Endothelial cell (in vitro differentiated cells): ENCODE measurements at regions not wholly inside any gene's neighbourhood (a gene's known extent, or its start where the extent isn't known, plus 50 kb on each side); places are given as distances from the start of the nearest gene placed in this dataset.
"Not testable (repeated sequence)": the region's sequence is repeated elsewhere in the genome, so short reads cannot be mapped to it uniquely, and the experiment has no call there.

ENCODE experiments used
- DNase-seq: peaks from one replicate; pipeline ENCODE4 v3.0.0; 2021; ENCODE audit warnings: low spot score
- H3K27ac Mint-ChIP-seq: one replicate; pipeline ENCODE4 v1.8.0; 2021; ENCODE audit warnings: mixed read lengths, inconsistent platforms; ENCODE audit not compliant: unreplicated experiment
- H3K27me3 Mint-ChIP-seq: one replicate; pipeline ENCODE4 v1.8.0; 2021; ENCODE audit warnings: mild to moderate bottlenecking, moderate library complexity, mixed read lengths, inconsistent platforms; ENCODE audit not compliant: unreplicated experiment
- H3K36me3 Mint-ChIP-seq: one replicate; pipeline ENCODE4 v1.8.0; 2021; ENCODE audit warnings: mild to moderate bottlenecking, low read depth, mixed read lengths, inconsistent platforms; ENCODE audit not compliant: unreplicated experiment
- H3K4me1 Mint-ChIP-seq: one replicate; pipeline ENCODE4 v1.8.0; 2021; ENCODE audit warnings: mild to moderate bottlenecking, mixed read lengths, inconsistent platforms; ENCODE audit not compliant: unreplicated experiment
- H3K4me3 Mint-ChIP-seq: one replicate; pipeline ENCODE4 v1.8.0; 2021; ENCODE audit warnings: mild to moderate bottlenecking, mixed read lengths, inconsistent platforms; ENCODE audit not compliant: unreplicated experiment
- H3K9me3 Mint-ChIP-seq: one replicate; pipeline ENCODE4 v1.8.0; 2021; ENCODE audit warnings: mixed read lengths, inconsistent platforms; ENCODE audit not compliant: unreplicated experiment
- CTCF ChIP-seq: fragments of 200-600 bp; sonication (generic); IDR thresholded peaks from one replicate; pipeline ENCODE4 v1.5.0; 2021; ENCODE audit warnings: antibody characterized with exemption; ENCODE audit not compliant: unreplicated experiment

- TF ChIP-seq CTCF: no peak
- Mint-ChIP-seq H3K36me3 (no peaks in the 10 kb centered on the region), H3K4me1 (peaks cover 4% of the 10 kb centered on the region)
Measured at GRCh38 chr11:46208803-46209202, 68.7 kb upstream of the CREB3L1 start.

GRCh38 chr11:46207270-46207669 lies 70.2 kb upstream of the CREB3L1 start:
- Mint-ChIP-seq H3K27me3 (peaks cover 5% of the 10 kb centered on the region), H3K4me3 (no peak overlapping the region), H3K4me1 (peaks cover 7% of the 10 kb centered on the region), H3K27ac (no peak overlapping the region), H3K36me3 (no peaks in the 10 kb centered on the region), H3K9me3 (no peaks in the 10 kb centered on the region)
- TF ChIP-seq CTCF: no peak
- DNase-seq: no peak

More at GRCh38 chr11:46208803-46209202, 68.7 kb upstream of the CREB3L1 start:
- H3K27me3 Mint-ChIP-seq: peaks cover 2% of the 10 kb centered on the region
- DNase-seq: no peak
- H3K9me3 Mint-ChIP-seq: no peaks in the 10 kb centered on the region
- H3K27ac Mint-ChIP-seq: no peak overlapping the region
- no peak overlapping the region for H3K4me3 Mint-ChIP-seq

GRCh38 chr11:46204415-46204814 lies 73.0 kb upstream of the CREB3L1 start:
- H3K4me3 Mint-ChIP-seq, H3K27me3 Mint-ChIP-seq, H3K9me3 Mint-ChIP-seq, DNase-seq, H3K27ac Mint-ChIP-seq, H3K4me1 Mint-ChIP-seq, H3K36me3 Mint-ChIP-seq: not testable (repeated sequence)

GRCh38 chr11:46203746-46204145 lies 73.7 kb upstream of the CREB3L1 start:
- Mint-ChIP-seq H3K36me3 (no peaks in the 10 kb centered on the region), H3K4me3 (no peak overlapping the region), H3K27ac (no peak overlapping the region), H3K4me1 (peaks cover 6% of the 10 kb centered on the region), H3K9me3 (no peaks in the 10 kb centered on the region), H3K27me3 (peaks cover 8% of the 10 kb centered on the region)
- TF ChIP-seq CTCF: no peak
- DNase-seq: no peak

- no peak for DNase-seq
- Mint-ChIP-seq H3K36me3 (peaks cover 3% of the 10 kb centered on the region), H3K27ac (no peak overlapping the region), H3K9me3 (no peaks in the 10 kb centered on the region), H3K4me3 (no peak overlapping the region), H3K27me3 (peaks cover 8% of the 10 kb centered on the region), H3K4me1 (peaks cover 6% of the 10 kb centered on the region)
- TF ChIP-seq CTCF: no peak
Measured at GRCh38 chr11:46202696-46203391, 74.6 kb upstream of the CREB3L1 start.
